GM19372 (cell line): ENCODE measurements at regions not wholly inside any gene's neighbourhood (a gene's known extent, or its start where the extent isn't known, plus 50 kb on each side); places are given as distances from the start of the nearest gene placed in this dataset.

Experiments
- ATAC-seq: cut with Tn5 transposase; IDR thresholded peaks from one replicate; pipeline ENCODE4 v1.9.1; 2021; ENCODE audit warnings: mild to moderate bottlenecking, low read depth, moderate library complexity; ENCODE audit not compliant: unreplicated experiment

GRCh38 chr7:81607987-81608386 is 161.9 kb downstream of the HGF start:
- ATAC-seq = no peak

- no peak for ATAC-seq
These were observed 163.6 kb downstream of the HGF start for GRCh38 chr7:81606078-81606863.

GRCh38 chr7:81605493-81605892 is 164.4 kb downstream of the HGF start:
- ATAC-seq = no peak

GRCh38 chr7:81604808-81605174 is 165.1 kb downstream of the HGF start:
- ATAC-seq = no peak

- no peak for ATAC-seq
These were observed 165.6 kb downstream of the HGF start for GRCh38 chr7:81604075-81604807.

GRCh38 chr7:81600608-81601007 is 169.2 kb downstream of the HGF start:
- ATAC-seq = no peak

- ATAC-seq = no peak
These were observed 170.9 kb downstream of the HGF start for GRCh38 chr7:81598951-81599350.

- ATAC-seq = no peak
These were observed 175.1 kb downstream of the HGF start for GRCh38 chr7:81594767-81595166.

GRCh38 chr7:81590131-81590530 is 179.7 kb downstream of the HGF start:
- ATAC-seq = no peak

- ATAC-seq = no peak
These were observed 185.2 kb downstream of the HGF start for GRCh38 chr7:81584667-81585066.

GRCh38 chr7:81583882-81584533 is 185.8 kb downstream of the HGF start:
- ATAC-seq = no peak

- no peak for ATAC-seq
These were observed 186.8 kb downstream of the HGF start for GRCh38 chr7:81583090-81583489.

- no peak for ATAC-seq
These were observed 192.1 kb downstream of the HGF start for GRCh38 chr7:81577642-81578340.

GRCh38 chr7:81574723-81575326 is 195.0 kb downstream of the HGF start:
- no peak for ATAC-seq

- no peak for ATAC-seq
These were observed 195.9 kb downstream of the HGF start for GRCh38 chr7:81573932-81574331.

GRCh38 chr7:81573128-81573527 is 196.7 kb downstream of the HGF start:
- ATAC-seq = no peak

GRCh38 chr7:81562581-81562980 is 207.3 kb downstream of the HGF start:
- no peak for ATAC-seq

- no peak for ATAC-seq
These were observed 209.1 kb downstream of the HGF start for GRCh38 chr7:81560708-81561107.

- ATAC-seq = no peak
These were observed 220.3 kb downstream of the HGF start for GRCh38 chr7:81549484-81550016.

- no peak for ATAC-seq
These were observed 234.9 kb downstream of the HGF start for GRCh38 chr7:81534996-81535395.
